ENCODE measurements at regions not wholly inside any gene's neighbourhood (a gene's known extent, or its start where the extent isn't known, plus 50 kb on each side); places are given as distances from the start of the nearest gene placed in this dataset.

- H3K9ac ChIP-seq (ENCODE audit: control insufficient read depth, extremely low read depth, insufficient read depth, low read length): no peak overlapping the region
- H3K4me2 ChIP-seq (ENCODE audit: control insufficient read depth, extremely low read depth, insufficient read depth, low read depth, low read length): no peak overlapping the region
- H3K79me2 ChIP-seq (ENCODE audit: control insufficient read depth, insufficient read depth, low read length): no peaks in the 10 kb centered on the region
- no peak overlapping the region for H2AFZ ChIP-seq (ENCODE audit: control insufficient read depth, low read length)
- FAIRE-seq: no peak
- no peaks in the 10 kb centered on the region for H4K20me1 ChIP-seq (ENCODE audit: control insufficient read depth, extremely low read depth, insufficient read depth, low read length)
- no peaks in the 10 kb centered on the region for H3K9me3 ChIP-seq (ENCODE audit: control insufficient read depth, low read depth, low read length)
- H3K27me3 ChIP-seq (ENCODE audit: control insufficient read depth, extremely low read depth, insufficient read depth, low read length): no peaks in the 10 kb centered on the region
- no peaks in the 10 kb centered on the region for H3K9me1 ChIP-seq (ENCODE audit: control insufficient read depth, extremely low read depth, insufficient read depth, low read length)
- no peak overlapping the region for H3K27ac ChIP-seq (ENCODE audit: control insufficient read depth, insufficient read depth, low read length)
- H3K4me3 ChIP-seq (ENCODE audit: control insufficient read depth in 2 of 3, extremely low read depth in 1 of 3, insufficient read depth in 2 of 3, low read depth in 1 of 3, low read length in 3 of 3): no peak overlapping the region
- DNase-seq (ENCODE audit: low read depth, low spot score): no peak
- no peaks in the 10 kb centered on the region for H3K36me3 ChIP-seq (ENCODE audit: control insufficient read depth in 2 of 2, extremely low read depth in 1 of 2, insufficient read depth in 2 of 2, low read length in 2 of 2)
- dilution Hi-C loops (cut with MboI; ENCODE audit: extremely low pct_ligation_motif_present, low sequenced_read_pairs): no loop called here
- TF ChIP-seq CTCF (optimal IDR thresholded peaks at IDR 0.05 in 1 of 3, IDR thresholded peaks at IDR 0.05 in 1 of 3, conservative IDR thresholded peaks at IDR 0.05 in 1 of 3; ENCODE audit: extremely low read depth in 1 of 3, insufficient read depth in 2 of 3, low read length in 3 of 3) (no peak), EZH2 (IDR thresholded peaks at IDR 0.05; ENCODE audit: low read length) (no peak)
- H3K4me1 ChIP-seq (ENCODE audit: control insufficient read depth, extremely low read depth, insufficient read depth, low read length): peaks cover 12% of the 10 kb centered on the region
Observed at GRCh38 chr7:131773413-131773812, 217.0 kb upstream of the PODXL start.

DNA sequence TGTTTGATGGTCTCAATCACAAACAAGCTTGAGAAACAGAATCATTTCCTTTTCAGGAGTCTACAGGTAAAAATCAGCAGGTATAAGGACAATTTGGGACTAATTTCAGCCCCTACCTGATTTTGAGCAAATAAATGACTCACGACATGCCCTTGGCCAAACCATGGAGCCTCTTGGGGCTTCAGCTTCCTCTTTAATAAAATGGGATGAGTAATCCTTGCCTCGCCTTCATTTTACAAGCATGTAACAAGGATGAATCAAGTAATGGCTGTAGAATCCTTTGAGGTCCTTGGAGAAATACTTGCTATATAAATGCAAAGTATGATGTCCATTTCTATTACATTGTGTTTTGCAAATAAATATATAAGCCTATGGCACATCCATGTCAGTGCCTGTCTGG, 212.8 kb upstream of the PODXL start:
- FAIRE-seq (peak; percentile 62), DNase-seq (ENCODE audit: low read depth, low spot score) (no peak)
- Histone ChIP-seq H3K79me2 (ENCODE audit: control insufficient read depth, insufficient read depth, low read length) (no peaks in the 10 kb centered on the region), H3K4me3 (ENCODE audit: control insufficient read depth in 2 of 3, extremely low read depth in 1 of 3, insufficient read depth in 2 of 3, low read depth in 1 of 3, low read length in 3 of 3) (no peak overlapping the region), H3K27ac (ENCODE audit: control insufficient read depth, insufficient read depth, low read length) (no peak overlapping the region), H4K20me1 (ENCODE audit: control insufficient read depth, extremely low read depth, insufficient read depth, low read length) (no peaks in the 10 kb centered on the region), H3K27me3 (ENCODE audit: control insufficient read depth, extremely low read depth, insufficient read depth, low read length) (peaks cover 11% of the 10 kb centered on the region), H3K4me1 (ENCODE audit: control insufficient read depth, extremely low read depth, insufficient read depth, low read length) (peaks cover 4% of the 10 kb centered on the region), H3K9me3 (ENCODE audit: control insufficient read depth, low read depth, low read length) (no peaks in the 10 kb centered on the region), H3K9me1 (ENCODE audit: control insufficient read depth, extremely low read depth, insufficient read depth, low read length) (no peaks in the 10 kb centered on the region), H3K4me2 (ENCODE audit: control insufficient read depth, extremely low read depth, insufficient read depth, low read depth, low read length) (no peak overlapping the region), H3K9ac (ENCODE audit: control insufficient read depth, extremely low read depth, insufficient read depth, low read length) (no peak overlapping the region), H3K36me3 (ENCODE audit: control insufficient read depth in 2 of 2, extremely low read depth in 1 of 2, insufficient read depth in 2 of 2, low read length in 2 of 2) (no peaks in the 10 kb centered on the region), H2AFZ (ENCODE audit: control insufficient read depth, low read length) (no peak overlapping the region)
- TF ChIP-seq EZH2 (IDR thresholded peaks at IDR 0.05; ENCODE audit: low read length) (no peak), CTCF (optimal IDR thresholded peaks at IDR 0.05 in 1 of 3, IDR thresholded peaks at IDR 0.05 in 1 of 3, conservative IDR thresholded peaks at IDR 0.05 in 1 of 3; ENCODE audit: extremely low read depth in 1 of 3, insufficient read depth in 2 of 3, low read length in 3 of 3) (no peak)
- dilution Hi-C loops (cut with MboI; ENCODE audit: extremely low pct_ligation_motif_present, low sequenced_read_pairs): no loop called here
